ENCODE measurements at regions not wholly inside any gene's neighbourhood (a gene's known extent, or its start where the extent isn't known, plus 50 kb on each side); places are given as distances from the start of the nearest gene placed in this dataset.

DNA sequence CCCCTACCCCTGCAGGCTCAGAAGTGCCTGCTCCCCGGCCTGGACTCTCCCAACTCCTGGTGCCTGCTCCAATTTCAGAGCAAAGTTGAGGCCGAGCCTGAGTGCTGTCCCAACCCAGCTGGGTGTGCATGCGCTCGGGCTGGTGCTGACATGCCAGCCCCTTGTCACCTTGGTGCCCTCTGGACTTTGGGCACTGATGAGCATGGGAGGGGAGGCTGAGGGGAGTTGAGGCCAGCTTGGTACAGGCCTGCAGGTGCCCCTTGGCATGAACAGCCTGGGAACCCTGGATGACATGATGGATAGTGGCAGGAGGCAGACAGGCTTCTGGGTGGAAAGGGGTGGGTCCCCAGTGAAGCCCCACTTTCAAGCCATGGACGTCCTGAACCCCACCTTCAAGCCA is 366.1 kb upstream of the NEGR1 start:
- DNase-seq (ENCODE audit: low read depth, low spot score): no peak
- in situ Hi-C loops (cut with HindIII; ENCODE audit: low pct_unique_long_range_greater_than_20kb, low sequenced_read_pairs): no loop called here

DNA sequence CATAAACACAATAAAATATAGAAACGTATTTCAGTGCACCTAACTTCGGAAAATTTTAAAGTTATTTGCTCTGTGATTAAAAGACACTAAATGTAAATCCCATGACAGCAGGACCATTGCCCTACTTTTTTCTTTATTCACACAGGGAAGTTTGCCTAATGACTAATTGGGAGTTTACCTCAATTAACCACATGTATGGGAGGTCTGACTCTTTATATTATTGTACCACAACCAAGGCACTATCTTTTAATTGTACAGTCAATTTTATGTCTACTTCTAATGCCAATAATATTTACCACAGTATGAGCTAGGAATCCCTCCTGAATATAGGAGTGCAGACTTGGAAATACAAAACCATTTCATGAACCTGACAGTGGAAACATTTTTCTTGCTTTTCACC is 360.8 kb upstream of the NEGR1 start:
- in situ Hi-C loops (cut with HindIII; ENCODE audit: low pct_unique_long_range_greater_than_20kb, low sequenced_read_pairs): no loop called here
- DNase-seq (ENCODE audit: low read depth, low spot score): no peak

DNA sequence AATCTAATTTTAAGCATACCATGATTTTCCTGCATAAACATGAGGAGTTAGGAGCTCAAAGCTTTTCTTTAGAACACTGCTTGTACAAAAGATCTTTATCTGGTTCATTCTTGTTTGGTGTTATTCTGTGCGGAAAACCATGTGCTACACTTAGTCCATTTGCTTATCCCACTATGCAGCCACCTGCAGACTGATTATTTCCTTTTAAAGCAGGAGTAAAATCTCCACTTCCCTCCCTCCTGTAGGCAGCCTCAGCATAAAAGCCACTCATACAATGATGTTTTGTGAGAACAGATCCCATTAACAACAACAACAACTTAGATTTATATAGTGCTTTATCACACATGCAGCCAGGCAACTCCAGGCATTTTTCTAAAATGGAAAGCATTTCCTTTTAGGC is 355.3 kb upstream of the NEGR1 start:
- in situ Hi-C loops (cut with HindIII; ENCODE audit: low pct_unique_long_range_greater_than_20kb, low sequenced_read_pairs): no loop called here
- DNase-seq (ENCODE audit: low read depth, low spot score): no peak

DNA sequence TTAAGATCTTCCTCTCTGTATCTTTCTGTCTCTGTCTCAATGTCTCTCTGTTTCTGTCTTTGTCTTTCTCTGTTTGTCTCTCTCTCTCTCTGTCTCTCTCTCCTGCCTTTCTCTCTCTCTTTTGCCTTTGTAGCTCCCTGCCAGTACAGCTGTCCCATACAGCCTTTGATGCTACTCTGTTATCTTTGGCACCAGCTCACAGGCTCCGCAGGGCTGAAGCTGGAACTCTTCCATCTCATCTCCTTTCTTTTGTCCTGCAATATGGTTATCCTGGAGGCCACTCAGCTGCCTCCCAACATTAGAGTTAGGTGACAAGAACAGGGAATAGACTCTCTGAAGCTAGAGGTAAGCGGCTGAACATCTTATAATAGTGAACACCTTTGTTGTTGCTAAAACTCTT is 354.3 kb upstream of the NEGR1 start:
- DNase-seq (ENCODE audit: low read depth, low spot score): no peak
- in situ Hi-C loops (cut with HindIII; ENCODE audit: low pct_unique_long_range_greater_than_20kb, low sequenced_read_pairs): no loop called here

DNA sequence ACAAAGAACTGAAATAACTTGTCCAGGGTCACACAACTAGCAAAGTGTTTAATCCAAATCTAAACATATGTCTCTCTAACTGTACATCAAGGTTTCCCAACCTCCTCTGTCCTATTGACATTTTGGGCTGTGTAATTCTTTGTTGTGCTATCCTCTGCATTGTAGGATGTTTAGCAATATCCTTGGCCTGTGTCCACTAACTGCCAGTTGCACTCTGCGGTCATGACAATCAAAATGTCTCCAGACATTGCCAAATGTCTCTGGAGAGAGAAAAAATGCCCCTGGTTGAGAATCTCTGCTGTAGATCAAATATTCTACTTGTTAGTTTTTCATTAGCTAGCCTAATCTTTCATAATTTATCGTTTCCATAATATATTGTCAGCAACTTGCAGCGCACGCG is 353.4 kb upstream of the NEGR1 start:
- in situ Hi-C loops (cut with HindIII; ENCODE audit: low pct_unique_long_range_greater_than_20kb, low sequenced_read_pairs): no loop called here
- DNase-seq (ENCODE audit: low read depth, low spot score): no peak

DNA sequence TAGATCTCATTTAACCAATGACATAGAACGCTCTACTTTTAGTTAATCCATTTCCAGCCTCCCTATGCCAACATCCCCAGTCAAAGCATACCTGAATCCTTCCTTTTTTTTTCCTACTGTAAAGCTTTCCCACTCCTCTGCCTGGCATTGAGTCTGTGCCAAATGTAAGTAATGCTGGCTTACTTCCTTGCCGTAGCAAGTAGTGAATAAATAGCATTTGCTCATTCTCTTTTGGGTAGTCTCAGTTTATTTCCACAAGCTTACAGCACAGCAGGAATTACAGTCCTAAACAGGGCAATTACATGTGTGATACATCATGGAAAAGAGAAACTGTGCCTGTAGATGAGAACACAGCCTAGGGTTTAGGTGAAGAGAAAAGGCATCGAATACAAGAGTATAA is 352.6 kb upstream of the NEGR1 start:
- in situ Hi-C loops (cut with HindIII; ENCODE audit: low pct_unique_long_range_greater_than_20kb, low sequenced_read_pairs): no loop called here
- no peak for DNase-seq (ENCODE audit: low read depth, low spot score)

DNA sequence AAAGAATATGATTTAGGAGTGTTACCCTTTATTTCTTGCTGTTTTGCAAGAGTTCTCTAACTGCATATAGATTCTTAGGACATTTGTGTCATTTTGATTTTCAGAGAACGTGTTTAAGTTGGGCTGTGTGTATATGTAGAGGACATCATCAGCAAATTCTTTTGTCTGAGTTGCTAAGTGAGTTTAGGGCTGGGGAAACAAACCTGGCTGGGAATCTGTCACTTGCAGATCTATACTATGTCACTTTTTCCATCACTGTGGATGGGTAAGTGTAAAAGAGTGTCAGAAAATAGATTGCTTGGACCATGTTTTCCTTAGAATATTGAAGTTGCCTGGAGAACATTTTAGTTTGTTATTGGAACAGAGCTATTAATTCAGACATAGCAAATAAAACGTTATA is 349.1 kb upstream of the NEGR1 start:
- in situ Hi-C loops (cut with HindIII; ENCODE audit: low pct_unique_long_range_greater_than_20kb, low sequenced_read_pairs): no loop called here
- no peak for DNase-seq (ENCODE audit: low read depth, low spot score)

DNA sequence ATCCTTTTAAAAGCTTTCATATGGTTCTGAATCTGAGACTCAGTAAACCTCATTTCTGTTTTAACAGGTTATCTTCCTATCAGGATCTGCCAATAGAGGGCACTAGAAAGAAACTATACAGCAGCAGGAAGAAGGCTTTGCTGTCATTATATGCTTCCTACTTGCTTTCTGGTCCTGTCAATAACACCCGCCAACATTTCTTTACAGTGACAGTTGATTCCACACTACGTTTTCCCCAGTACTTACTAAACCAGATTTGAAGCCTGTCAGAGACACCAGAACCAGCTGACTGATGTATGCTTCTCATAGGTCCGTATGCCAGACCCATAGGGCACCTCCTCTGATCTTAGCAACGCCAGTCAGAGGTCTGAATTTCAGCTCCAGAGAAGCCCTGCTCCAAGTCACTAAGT is 341.0 kb upstream of the NEGR1 start:
- DNase-seq (ENCODE audit: low read depth, low spot score): peak; percentile 65
- in situ Hi-C loops (cut with HindIII; ENCODE audit: low pct_unique_long_range_greater_than_20kb, low sequenced_read_pairs): no loop called here

DNA sequence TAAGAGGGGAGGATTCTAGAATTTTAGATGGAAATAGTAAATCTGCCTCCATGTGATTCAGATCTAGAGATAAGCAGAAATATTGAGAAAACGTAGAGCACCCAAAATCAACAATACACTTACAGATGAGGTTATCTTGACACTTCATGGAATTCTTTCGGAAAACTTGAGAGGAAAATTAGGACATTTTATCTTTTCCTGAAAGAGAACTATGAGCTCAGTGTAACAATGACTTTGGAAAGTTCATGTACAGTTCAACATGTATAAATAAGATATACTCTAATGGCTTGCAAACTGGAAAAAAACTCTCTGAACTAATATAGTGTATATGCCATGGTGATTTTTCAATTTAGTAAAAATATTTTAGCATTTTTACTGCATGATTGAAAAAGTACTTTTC is 338.1 kb upstream of the NEGR1 start:
- in situ Hi-C loops (cut with HindIII; ENCODE audit: low pct_unique_long_range_greater_than_20kb, low sequenced_read_pairs): no loop called here
- DNase-seq (ENCODE audit: low read depth, low spot score): no peak

DNA sequence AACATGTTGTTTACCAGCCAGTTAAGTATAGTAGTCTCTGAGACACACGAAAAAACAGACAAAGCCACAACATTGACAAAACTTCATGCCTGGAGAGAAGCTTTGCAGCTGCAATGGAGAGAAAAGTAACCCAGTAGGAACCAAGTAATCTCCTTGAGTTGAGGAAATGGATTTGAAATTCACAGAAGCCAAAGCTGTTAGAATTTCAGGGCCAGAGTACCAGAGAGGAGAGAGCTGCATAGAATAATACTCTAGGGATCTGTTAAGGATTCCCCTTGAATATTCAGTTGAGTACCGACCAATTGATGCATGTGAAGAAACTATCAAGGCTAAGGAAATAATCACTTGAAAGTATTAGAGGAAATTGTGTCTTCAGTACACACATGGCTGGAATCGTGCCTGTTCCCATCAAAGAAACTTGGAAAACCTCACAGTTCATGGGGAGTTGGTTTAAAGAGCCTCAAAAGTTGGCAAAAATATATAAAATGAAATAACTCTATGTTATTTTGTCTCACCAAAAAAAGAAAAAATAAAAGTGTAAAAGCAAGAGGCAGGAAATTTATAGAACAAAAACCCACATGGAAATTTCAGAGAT is 324.0 kb upstream of the NEGR1 start:
- in situ Hi-C loops (cut with HindIII; ENCODE audit: low pct_unique_long_range_greater_than_20kb, low sequenced_read_pairs): no loop called here

DNA sequence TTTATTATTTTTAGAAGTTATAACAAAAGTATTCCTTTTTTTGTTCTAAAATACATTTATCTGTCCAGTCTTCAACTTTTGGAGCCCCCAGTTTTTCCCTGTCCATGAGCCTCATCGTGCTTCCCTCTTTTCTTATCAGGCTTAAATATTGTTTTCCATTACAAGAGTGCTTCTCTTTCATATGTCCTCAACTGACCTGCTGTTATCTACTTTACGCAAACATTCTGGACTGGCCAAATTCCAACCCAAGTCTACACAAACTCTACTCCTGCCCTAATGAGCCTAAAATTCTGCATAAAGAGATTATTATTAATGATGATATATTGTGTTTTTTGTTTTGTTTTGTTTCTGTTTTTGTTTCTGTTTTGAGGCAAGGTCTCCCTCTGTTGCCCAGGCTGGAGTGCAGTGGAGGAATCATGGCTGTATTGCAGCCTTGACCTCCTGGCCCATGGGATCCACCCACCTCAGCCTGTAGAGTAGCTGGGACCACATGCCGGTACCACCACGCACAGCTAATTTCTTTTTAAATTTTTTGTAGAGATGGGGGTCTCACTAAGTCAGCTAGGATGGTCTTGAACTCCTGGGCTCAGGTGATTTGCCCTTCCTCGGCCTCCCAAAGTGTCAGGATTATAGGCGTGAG is 318.8 kb upstream of the NEGR1 start:
- no peak for DNase-seq (ENCODE audit: low read depth, low spot score)
- in situ Hi-C loops (cut with HindIII; ENCODE audit: low pct_unique_long_range_greater_than_20kb, low sequenced_read_pairs): no loop called here

More for the DNA sequence above, 324.0 kb upstream of the NEGR1 start:
- no peak for DNase-seq (ENCODE audit: low read depth, low spot score)

DNA sequence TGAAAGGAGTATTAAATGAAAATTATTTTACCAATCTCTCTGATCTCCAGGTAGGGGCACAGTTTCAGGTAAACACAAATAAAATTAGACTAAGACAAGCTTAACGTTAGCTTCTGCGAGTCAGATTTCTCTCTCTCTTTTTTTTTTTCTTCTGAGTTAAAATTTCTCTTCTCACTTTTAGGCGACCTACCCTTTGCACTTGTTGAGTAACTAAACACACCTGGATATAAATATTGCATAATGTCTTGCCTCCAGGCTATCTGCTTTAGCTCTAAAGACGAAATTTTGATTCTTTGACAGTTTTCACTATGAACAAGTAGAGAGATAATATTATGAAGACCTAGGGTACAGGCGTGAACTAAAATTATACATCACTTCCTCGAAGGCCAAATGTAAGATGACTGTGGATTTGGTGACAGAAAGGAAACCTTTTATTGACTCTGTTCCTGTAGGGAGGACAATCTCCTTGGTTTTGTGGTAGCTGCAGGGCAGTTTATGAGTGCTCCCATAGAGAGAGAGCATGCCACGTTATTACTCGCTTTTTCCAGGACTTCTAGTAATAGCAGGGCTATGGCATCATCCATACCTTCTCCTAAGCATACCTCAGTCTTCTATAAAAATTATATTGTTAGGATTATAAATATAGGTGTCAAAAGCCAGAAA is 303.8 kb upstream of the NEGR1 start:
- in situ Hi-C loops (cut with HindIII; ENCODE audit: low pct_unique_long_range_greater_than_20kb, low sequenced_read_pairs): no loop called here
- no peak for DNase-seq (ENCODE audit: low read depth, low spot score)

DNA sequence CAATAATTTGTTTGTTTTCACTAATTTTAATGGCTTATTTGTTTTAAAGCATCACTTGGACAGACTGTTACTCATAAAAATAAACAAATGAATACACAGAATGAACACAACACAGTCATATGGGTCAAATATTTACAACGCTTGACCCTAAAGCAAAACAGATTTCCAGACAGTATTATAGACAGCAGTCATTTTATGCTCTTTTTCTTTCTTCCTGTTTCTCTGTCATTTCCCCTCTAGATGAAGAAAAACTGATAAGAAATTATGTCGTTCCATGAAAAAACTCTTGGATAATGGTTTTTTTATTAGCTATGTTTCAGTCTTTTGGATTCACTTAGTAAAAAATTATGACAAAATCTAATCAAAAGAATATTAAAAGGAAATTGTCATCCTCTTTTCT is 297.3 kb upstream of the NEGR1 start:
- in situ Hi-C loops (cut with HindIII; ENCODE audit: low pct_unique_long_range_greater_than_20kb, low sequenced_read_pairs): no loop called here
- DNase-seq (ENCODE audit: low read depth, low spot score): no peak

DNA sequence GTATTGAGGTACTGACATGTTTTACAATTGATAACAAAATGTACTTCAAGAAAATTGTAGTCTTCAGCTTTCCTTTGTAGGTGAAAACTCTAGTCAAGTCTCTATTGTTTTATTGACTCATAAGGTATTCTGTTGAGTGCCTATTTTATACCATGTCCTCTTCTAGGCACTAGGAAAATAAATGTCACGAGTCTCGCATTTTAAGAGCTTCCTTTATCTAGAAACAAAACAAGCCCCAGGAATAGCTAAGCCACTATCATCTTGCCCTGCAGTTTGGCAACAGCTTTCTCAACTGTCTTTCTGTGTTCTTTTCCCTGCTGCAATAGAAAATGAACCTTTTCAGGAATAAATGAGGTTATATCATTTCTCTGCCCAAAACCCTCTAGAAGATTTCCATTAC is 288.5 kb upstream of the NEGR1 start:
- DNase-seq (ENCODE audit: low read depth, low spot score): no peak
- in situ Hi-C loops (cut with HindIII; ENCODE audit: low pct_unique_long_range_greater_than_20kb, low sequenced_read_pairs): no loop called here

DNA sequence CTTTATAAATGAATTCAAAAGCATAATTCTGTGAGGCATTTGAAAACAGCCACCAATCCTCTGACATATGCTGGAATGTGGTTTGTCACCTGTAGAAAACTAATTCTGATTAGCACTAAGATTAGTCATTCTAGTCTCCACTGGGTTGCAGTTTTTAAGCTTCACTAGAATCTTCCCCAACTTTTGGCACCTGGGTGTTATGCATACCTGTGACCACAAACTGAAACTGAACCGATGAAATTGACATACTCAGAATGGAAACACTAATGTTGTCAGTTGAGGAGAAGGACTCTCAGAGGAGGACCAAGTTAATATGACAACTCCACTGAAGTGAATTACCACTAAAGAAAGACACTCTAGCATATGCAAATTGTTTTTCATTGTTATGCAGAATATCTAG is 285.8 kb upstream of the NEGR1 start:
- in situ Hi-C loops (cut with HindIII; ENCODE audit: low pct_unique_long_range_greater_than_20kb, low sequenced_read_pairs): no loop called here
- no peak for DNase-seq (ENCODE audit: low read depth, low spot score)

DNA sequence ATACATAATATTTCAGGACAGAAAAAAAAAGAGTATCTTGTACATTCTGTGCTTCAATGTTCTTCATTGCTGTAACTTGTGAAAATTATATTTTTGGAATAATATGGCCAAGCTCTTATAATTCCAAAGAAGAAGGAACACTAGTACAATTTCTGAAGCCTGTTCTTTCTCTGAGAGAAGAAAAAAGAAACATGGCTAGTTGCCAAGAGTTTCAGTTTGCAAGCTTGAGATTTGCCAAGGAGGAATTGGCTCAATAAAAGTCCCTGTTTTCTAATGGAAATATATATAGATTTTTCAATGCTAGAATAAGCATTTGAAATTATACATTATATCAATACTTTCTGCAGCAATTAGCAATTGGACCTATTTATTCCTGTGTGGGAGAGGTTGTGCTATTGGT is 285.2 kb upstream of the NEGR1 start:
- in situ Hi-C loops (cut with HindIII; ENCODE audit: low pct_unique_long_range_greater_than_20kb, low sequenced_read_pairs): no loop called here
- no peak for DNase-seq (ENCODE audit: low read depth, low spot score)

DNA sequence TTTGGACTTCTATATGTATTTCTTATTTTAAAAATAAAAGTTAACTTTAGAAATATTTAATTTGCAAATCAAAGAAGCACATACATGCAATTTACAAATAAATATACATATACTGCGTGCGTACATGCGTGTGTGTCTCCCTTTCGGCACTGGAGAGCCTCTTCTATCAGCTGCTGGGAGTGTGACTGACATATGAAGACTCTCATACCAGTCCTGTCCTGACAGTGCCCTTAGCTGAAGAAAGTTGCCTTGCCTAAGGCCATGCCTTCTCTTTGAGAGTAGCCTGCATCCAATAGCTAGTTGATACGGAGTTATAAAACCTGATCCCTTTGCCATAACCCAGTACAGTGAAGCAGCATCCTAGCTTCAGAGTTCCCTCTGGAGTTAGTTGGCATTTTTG is 282.4 kb upstream of the NEGR1 start:
- DNase-seq (ENCODE audit: low read depth, low spot score): no peak
- in situ Hi-C loops (cut with HindIII; ENCODE audit: low pct_unique_long_range_greater_than_20kb, low sequenced_read_pairs): no loop called here

DNA sequence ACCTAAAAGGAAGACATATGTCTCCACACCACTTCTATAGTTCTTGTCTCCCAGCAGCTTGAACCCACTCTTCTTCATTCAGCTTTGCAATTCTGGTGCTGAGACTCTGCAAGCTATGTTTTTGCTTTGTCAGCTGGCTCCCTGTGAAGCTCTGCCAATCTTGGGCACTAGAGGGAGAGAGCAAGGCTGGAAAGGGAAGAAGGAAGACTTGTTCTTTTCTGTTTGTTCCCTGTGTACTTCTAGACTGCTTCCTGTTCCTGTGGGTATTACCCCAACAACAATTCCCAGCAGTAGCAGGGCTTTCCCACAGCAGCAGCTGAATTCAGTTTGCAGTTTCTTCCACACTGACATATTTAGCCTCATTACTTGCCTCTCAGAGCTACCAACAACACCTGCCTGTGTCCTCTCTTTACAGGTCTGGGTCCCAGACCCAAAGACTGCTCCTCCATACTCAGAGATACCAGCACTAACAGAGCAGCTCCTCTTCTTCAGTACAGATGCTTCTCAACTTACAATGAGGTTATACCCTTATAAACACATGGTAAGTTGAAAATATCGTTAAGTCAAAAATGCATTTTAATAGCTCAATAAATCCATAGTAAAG is 275.2 kb upstream of the NEGR1 start:
- in situ Hi-C loops (cut with HindIII; ENCODE audit: low pct_unique_long_range_greater_than_20kb, low sequenced_read_pairs): no loop called here

DNA sequence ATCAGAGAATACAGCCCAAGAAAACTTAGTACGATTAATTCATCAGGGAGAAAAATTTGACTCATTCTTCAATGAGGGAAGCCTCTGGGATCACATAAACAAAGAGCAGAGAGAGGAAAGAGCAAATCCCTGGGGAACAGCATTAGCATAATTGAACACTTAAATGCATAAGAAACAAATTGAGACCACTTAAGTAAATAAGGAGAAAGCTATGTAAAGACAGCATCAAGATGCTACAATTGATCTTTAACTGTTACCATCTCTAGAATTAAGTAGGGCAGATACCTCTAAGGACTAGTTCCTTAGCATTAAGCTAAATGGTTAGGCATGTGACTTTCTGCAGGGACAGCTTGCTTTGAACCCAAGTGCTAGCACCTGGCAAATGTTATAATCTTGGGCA is 265.1 kb upstream of the NEGR1 start:
- in situ Hi-C loops (cut with HindIII; ENCODE audit: low pct_unique_long_range_greater_than_20kb, low sequenced_read_pairs): no loop called here
- no peak for DNase-seq (ENCODE audit: low read depth, low spot score)

More for the DNA sequence above, 275.2 kb upstream of the NEGR1 start:
- DNase-seq (ENCODE audit: low read depth, low spot score): peak; percentile 40
